GM20000 (cell line): ENCODE measurements at regions not wholly inside any gene's neighbourhood (a gene's known extent, or its start where the extent isn't known, plus 50 kb on each side); places are given as distances from the start of the nearest gene placed in this dataset.

Source experiments
- DNase-seq: peaks from one replicate; pipeline ENCODE4 v3.0.0; 2012; ENCODE audit warnings: low spot score
- TF ChIP-seq, protein P1 (sequence below): IDR thresholded peaks from 2 replicates; pipeline ENCODE4 v1.5.1; 2012; ENCODE audit warnings: mild to moderate bottlenecking, control low read depth; ENCODE audit errors: extremely low read depth, missing control alignments

DNA sequence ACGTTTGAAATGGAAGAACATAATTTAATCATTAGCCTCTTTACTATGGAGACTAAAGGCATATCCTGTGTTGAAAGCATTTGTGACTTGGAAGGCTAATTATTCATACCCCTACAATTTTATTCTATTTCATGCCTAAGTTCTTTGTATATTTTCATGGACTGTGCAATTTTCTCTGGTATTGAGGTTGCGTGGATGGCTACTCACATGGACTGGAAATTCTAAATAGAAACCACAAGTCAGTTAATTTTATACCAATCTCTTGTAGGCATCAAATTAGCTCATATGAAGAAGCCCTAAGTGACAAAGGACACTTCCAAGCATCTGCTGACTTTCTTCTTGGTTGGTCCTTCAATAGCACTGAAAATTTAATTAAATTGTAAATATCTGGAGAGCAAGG, 1353.5 kb downstream of the ROBO1 start:
- no peak for DNase-seq
- TF ChIP-seq, protein P1, sequence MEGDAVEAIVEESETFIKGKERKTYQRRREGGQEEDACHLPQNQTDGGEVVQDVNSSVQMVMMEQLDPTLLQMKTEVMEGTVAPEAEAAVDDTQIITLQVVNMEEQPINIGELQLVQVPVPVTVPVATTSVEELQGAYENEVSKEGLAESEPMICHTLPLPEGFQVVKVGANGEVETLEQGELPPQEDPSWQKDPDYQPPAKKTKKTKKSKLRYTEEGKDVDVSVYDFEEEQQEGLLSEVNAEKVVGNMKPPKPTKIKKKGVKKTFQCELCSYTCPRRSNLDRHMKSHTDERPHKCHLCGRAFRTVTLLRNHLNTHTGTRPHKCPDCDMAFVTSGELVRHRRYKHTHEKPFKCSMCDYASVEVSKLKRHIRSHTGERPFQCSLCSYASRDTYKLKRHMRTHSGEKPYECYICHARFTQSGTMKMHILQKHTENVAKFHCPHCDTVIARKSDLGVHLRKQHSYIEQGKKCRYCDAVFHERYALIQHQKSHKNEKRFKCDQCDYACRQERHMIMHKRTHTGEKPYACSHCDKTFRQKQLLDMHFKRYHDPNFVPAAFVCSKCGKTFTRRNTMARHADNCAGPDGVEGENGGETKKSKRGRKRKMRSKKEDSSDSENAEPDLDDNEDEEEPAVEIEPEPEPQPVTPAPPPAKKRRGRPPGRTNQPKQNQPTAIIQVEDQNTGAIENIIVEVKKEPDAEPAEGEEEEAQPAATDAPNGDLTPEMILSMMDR, result no peak

DNA sequence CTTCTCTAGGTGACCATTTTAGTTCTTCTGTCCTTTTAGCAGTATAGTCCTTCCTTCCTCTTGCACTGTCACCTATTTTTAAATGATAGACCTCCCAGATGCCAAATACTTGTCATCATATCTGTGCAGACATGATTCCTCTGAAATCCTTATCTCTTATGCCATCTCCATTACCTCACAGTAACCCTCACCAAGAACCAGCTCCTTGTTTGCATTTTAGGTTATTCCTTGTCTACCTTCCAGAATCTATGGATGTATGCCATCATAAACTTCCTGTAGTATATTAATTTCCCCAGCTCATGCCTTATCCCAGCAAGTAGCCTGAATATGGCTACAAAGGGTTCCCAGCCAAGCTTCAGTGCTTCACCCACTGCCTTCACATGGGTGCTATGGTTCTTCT, 1347.2 kb downstream of the ROBO1 start:
- TF ChIP-seq, protein P1, result no peak
- no peak for DNase-seq

DNA sequence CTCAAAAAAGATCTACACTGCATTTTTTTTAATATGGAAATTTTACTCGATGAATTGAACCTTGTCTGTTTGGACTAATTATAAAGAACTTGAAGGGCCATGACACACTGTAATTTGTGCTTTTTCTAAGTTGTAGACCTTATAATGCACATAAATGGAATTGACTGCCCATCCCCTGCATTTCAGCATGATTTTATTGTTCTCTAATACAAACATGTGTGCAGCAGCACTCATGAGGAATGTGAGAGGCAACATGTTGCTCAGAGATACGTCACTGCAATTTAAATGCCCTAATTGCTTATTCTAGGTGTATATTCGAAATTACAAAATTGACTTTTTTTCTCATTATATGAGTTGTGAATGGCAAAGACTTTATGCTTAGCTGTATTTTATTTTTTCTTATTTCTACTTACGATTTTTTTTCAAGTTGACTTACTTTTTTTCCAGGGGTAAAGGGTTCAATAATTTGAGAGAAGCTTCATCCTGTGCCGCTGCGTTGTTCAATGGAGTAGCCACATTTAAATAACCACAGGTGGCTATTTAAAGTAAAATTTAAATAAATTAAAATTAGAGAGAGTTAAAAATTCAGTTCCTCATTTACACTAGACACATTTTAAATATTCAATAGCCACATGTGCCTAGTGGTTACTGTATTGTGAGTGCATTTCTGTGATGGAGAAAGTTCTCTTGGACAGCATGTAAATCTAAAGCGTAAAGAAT, 1346.4 kb downstream of the ROBO1 start:
- no peak for DNase-seq
- TF ChIP-seq, protein P1, result no peak

DNA sequence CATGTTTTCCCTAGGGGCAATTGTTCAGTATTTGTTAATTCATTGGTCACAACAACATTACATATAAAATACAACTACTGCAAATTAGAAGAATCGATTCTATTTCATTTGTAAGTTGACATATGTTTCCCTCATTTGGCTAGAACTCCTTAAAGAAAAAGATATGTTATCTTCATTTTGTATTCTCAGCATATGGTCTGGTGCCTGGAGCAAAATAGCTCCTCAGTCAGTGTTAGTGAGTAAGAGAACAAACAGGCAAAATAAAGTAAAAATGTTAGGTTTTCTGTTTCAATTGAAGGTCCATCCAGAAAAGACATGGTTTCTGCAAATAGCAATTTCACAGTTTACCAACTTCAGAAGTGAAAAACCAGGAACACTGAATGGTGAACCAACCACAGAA, 1343.1 kb downstream of the ROBO1 start:
- TF ChIP-seq, protein P1, result no peak
- DNase-seq, result no peak

DNA sequence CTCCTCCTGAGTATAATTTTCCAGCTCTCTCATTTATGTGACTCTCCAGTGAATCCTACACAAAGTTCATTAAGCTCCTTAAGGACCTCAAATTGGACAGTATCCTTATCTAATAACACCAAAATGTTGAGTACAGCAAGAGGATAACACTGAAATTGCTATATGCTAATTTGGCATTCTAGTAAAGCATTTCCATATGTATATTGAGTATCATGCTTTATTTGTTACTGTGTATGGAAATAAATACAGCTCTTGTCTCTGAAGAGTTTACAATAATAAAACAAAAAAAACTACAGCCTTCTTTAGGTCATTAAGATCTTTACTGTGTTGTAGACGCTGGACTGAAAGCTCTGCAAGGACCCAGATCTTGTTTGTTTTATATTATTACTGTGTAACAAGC, 1341.3 kb downstream of the ROBO1 start:
- TF ChIP-seq, protein P1, result no peak
- no peak for DNase-seq

DNA sequence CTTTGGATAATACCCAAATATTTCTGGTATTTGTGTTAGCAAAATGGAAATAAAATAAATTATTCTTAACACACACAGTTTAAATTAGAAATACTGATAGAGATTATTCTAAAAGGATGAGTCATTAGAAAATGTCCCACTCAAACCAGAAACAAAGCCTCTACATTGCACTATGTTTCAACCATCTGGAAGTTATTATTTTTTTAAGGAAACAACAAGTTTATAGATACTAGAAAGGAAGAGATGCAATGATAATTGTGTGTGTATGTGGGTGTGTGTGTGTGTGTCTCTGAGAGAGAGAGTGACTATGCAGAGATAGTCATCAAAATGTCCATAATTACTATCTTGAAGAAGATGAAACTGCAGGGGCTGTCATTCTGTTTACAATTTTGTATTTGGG, 1340.5 kb downstream of the ROBO1 start:
- no peak for DNase-seq
- TF ChIP-seq, protein P1, result no peak

DNA sequence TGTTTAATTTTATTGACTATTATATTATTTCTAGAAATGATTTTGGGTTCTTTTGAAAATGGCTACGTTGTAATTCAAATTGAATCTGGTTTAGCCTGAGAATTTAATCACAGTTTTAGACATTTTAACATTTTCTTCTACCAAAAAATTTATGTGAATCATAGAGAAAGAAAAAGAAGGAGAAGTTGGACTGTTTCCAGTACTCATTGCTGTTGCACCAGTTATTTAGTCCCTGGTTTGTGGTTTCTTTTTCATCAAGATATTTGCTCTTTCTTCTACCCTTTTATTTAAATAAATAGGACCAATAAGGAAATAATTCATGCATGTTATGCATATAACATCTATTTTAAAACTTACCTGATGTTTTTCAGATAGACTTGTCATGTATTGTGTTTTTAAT, 1337.1 kb downstream of the ROBO1 start:
- TF ChIP-seq, protein P1, result no peak

More for the DNA sequence above, 1337.1 kb downstream of the ROBO1 start:
- DNase-seq, result no peak
